Muscle of back (tissue), 3 donors: ENCODE measurements at regions not wholly inside any gene's neighbourhood (a gene's known extent, or its start where the extent isn't known, plus 50 kb on each side); places are given as distances from the start of the nearest gene placed in this dataset.
"Not testable (repeated sequence)": the region's sequence is repeated elsewhere in the genome, so short reads cannot be mapped to it uniquely, and the experiment has no call there.

Experiments
- DNase-seq, 3 donors: peaks; one replicate each; pipeline versions ENCODE4 v3.0.0 to v3.0.0-alpha.2; 2013

DNA sequence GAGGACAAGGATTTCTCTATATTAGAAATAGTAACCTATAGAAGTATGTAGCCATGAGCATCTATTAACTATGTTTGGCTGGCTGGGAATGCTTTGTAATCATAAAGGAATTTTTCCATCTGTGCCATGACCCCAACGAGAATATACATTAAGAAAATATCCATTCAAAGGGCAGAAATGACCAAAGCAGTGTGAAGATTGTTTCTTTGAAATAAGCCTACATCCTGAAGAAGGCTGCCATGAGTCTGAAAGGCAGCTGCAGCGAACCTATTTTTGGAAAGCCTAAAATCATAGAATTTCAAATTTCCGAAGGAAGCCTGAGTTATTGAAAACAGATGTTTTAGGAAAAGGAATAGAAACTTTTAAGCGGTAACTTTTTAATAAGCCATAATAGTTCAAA is 244.2 kb upstream of the FOXK1 start:
- peak; percentile 9 to 64 (median 29) for DNase-seq

DNA sequence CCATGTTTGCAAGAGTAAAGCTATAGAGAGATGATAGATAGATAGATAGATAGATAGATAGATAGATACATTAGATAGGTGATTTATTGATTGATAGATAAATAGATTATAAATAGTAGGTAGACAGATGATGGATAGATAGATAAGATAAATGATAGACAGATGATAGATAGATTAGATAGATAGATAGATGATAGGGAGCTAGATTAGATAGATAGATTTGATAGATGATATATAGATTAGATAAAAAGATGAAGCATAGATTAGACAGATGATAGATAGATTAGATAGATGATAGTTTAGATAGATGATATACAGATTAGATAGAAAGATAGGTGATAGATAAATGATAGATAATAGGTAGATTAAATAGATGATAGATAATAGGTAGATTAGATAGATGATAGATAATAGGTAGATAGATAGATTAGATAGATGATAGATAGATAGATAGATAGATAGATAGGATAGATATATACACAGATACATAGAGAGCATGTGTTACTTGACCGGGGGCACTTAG is 243.3 kb upstream of the FOXK1 start:
- DNase-seq: no peak

DNA sequence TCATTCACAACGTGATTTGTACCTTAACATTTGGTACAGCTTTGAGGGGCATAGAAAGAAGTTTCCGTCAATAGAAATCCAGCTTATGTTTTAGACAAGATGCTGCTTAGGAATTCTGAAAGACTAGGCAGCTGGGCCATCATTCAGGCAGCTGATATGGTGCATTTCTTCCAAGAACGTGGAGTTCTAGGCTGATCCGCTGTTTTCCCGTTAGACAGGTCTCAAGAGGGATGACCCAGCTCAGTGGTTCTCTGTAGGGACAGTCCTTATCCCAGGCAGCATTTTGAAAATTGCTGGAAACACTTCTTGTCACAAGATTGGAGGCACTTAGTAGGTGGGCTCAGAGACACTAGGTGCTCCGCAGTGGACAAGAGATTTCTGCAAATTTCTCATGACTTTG is 242.7 kb upstream of the FOXK1 start:
- DNase-seq: no peak

DNA sequence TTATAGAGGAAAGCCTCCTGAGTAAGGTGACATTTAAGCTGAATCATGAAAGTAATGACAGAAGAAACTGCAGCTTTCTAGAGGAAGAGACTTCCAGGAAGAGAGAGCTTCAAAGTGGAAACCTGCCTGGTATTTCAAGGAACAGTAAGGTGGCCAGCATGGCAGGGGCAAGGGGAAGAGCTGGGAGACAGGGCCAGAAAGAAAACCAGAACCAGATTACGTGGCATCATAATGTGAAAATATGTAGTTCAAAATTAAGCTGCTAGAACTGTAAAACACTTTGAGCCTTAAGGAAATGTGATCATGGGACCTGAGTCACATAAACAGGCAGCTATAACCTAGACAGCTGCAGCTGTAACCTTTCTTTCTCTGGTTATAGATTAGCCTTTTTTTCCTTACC is 238.0 kb upstream of the FOXK1 start:
- no peak for DNase-seq

DNA sequence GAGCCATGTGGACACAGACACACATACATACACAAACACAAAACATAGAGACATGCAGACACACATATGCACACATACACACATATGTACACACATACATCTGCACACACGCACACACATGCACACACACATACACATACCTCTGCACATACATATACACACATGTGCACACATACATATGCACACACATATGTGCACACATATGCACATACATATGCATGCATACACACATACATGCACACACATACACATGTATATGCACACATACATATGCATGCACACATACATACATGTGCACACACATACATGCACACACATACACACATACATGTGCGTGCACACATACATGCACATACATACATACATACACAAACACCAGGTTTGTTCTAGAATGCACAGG is 236.3 kb upstream of the FOXK1 start:
- DNase-seq: no peak

DNA sequence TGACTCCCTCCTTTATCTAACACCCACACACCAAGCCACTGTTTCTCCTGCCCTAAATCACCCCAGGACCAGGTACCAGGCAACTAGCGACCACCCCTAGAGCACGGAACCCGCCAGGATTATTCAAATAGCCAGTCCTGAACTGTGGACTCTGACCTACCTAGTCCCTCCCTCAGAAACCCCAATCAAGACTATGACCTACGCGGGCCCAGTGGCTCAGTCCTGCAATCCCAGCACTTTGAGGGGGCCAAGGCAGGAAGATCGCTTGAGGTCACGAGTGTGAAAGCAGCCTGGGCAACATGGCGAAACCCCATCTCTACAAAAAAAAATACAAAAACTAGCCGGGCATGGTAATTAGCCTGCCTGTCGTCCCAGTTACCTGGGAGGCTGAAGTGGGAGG is 232.8 kb upstream of the FOXK1 start:
- no peak for DNase-seq

DNA sequence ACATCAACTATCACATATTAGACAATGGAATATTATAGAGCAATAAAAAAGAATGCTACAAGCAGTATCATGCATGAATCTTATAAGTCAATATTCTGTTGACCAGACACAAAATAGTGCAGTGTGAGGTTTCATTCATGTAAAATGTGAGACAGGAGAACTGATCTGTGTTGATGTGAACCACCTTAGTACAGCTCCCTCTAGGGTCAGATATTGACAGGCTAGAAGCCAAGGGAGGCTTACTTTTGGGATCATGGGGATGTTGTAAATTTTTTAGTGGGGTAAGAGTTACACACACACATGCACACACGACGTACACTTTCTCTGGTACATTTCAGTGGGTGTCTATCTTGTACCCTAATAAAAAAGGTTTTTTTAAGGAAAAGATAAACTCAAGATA is 231.6 kb upstream of the FOXK1 start:
- no peak for DNase-seq

DNA sequence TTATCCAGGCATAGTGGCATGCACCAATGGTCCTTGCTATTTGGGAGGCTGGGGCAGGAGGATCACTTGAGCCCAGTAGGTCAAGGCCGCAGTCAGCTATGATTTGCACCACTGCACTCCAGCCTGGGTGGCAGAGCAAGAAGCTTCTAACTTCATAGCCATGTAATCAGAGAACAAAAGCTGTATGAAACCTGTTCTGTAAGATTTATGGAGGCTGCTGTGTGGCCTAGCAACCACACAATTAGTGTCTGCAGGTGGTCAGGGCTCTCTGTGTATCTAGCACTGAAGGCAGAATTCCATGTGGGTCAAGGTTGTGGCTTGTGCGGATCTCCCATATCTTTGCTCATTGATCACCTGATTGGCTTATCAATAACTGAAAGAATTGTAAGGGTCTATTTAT is 221.5 kb upstream of the FOXK1 start:
- no peak for DNase-seq

DNA sequence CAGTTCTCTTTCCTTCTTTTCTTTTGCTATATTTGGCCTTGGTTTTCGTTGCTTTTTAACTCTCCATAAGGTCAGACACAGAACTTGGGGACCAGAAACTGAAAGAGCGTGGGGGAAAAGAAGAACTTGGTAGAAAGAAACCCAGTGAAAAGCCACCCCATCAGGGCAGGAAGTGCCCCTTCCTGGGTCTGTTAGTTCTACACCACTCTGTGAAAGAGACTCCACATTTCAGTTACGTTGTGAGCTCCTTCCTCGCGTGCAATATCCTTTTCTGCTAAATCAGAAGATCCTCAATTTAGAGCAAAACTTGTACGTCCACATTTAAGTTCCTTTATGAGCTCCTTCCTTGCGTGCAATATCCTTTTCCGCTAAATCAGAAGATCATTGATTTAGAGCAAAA is 220.6 kb upstream of the FOXK1 start:
- DNase-seq: no peak

DNA sequence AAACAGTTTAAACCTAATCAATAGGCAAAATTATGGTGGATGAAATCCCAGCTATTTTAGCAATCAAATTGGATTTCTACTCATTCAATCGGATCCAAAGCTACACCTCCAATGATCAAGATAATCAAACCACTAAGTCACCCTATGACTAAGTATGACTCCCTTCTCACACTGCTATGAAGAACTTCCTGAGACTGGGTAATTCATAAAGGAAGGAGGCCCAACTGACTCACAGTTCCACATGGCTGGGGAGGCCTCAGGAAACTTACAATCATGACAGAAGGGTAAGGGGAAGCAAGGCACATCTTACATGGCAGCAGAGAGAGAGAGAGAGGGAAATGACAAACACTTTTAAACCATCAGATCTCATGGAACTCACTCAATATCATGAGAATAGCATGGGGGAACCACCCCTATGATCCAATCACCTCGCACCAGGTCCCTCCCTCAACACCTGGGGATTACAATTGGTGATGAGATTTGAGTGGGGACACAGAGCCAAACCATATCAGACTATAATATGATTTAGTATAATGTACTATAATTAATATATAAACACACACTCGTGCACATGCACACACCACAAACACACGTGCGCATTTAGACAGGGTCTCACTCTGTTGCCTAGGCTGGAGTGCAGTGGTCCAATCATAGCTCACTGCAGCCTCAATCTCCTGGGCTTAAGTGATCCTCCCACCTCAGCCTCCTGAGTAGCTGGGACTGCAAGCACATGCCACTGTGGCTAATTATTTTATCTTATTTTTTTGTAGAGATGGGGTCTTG is 213.6 kb upstream of the FOXK1 start:
- no peak for DNase-seq

DNA sequence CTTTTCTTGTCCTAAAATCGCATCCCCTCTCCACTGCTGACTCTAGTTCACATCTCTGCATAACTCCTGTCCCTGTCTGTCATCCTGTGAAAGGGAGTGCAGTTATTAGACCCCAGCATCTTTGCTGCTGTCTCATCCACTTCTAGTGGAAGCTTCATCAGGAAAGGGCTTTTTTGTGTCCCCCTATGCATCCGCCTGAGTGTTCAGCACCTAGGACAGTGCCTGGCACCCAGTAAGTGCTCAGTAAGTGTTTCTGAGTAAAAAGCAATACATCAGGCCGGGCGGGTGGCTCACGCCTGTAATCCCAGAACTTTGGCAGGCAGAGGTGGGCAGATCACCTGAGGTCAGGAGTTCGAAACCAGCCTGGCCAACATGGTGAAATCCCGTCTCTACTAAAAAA is 211.8 kb upstream of the FOXK1 start:
- DNase-seq: peak in 2 of 3 donors; percentile 36 to 63

DNA sequence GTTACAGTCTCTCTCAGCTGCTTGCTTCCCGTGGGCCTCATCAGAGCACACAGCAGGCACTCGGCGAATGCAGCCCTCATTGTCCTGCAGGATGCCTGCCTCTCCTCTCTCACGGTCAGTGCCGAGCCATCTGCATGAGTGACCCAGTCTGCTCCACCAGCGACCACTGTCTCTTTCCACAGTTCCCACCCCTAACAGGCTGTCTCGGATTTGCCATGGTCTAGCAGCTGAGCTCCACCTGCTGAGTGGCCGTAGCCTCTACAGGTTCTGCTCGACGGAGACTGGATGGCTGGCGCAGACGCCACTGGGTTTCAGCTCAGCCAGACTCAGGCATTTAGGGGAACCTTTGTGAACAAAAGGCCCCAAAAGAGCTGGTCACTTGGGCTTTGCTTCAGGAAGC is 209.4 kb upstream of the FOXK1 start:
- no peak for DNase-seq

DNA sequence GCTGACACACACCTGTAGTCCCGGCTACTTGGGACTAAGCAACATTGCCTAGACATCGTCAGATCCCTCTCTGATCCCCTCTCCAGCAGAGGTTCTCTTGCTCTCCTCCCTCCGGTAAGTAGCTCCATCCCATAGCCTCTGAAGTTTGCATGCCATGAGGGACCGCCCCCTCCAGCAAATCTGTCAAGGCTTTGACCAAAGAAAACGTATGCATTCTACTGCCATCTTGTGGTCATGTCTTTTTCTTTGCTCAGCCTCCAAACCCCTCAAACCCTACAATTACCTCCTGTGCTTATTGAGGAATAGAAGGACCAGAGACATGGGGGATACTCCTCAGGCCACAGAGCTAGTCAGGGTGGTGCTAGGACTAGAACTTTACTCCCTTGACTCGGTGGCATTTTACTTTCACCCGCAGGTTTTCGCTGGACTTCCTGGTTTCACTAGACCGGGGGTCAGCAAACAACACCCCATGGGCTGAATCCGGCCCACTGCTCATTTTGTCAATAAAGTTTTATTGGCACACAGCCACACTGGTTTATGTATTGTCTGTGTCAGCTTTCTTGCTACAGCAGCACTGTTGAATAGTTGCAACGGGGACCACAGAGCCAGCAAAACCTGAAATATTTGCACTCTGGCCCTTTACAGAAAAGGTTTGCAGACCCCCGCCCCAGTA is 202.6 kb upstream of the FOXK1 start:
- peak in 1 of 3 donors; percentile 50 for DNase-seq

DNA sequence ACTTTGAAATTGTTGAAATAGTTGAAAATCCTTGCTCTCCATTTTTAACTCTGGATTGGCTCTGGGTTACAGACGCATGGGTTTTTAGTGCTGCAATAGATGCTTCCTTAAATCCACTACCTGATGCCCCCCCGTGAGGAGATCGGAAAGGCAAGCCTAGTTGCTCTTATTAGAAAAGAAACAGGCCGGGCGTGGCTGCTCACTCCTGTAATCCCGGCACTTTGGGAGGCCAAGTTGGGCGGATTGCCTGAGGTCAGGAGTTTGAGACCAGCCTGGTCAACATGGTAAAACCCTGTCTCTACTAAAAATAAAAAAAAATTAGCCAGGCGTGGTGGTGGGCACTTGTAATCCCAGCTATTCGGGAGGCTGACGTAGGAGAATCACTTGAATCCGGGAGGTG is 202.0 kb upstream of the FOXK1 start:
- DNase-seq: not testable (repeated sequence)

DNA sequence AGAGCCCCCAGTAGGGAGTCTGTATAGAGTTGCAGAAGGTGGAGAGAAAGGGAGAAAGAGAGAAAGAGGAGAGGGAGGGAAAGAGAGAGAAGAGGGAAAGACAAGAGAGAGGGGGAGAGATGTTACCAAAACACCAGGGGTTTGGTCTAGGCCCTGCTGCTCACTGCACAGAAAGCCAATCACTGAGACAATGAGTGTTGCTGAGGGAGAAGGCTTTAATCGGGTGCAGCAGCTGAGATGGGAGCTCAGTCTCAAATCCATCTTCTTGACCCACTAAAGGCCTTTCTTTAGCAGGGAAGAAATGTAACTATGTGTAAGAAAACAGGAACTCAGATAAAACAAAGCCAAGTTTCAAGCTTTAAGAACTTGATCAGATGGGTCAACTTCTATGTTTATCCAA is 198.2 kb upstream of the FOXK1 start:
- DNase-seq: no peak

DNA sequence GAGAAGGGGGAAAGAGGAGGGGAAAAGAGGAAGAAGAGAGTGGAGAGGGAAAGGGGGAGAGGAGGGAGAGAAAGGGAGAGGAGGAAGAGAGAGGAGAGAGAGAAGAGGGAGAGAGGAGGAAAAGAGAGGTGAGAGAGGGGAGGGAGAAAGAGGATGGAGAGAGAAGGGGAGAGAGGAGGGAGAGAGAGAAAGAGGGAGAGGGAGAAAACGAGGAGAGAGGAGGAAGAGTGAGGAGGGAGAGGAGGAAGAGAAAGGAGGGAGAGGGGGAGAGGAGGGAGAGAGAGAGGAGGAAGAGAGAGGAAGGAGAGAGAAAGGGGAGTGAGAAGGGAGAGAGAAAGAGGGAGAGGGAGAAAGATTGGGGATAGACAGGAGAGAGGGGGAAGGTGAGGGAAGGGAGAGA is 197.6 kb upstream of the FOXK1 start:
- DNase-seq: no peak

DNA sequence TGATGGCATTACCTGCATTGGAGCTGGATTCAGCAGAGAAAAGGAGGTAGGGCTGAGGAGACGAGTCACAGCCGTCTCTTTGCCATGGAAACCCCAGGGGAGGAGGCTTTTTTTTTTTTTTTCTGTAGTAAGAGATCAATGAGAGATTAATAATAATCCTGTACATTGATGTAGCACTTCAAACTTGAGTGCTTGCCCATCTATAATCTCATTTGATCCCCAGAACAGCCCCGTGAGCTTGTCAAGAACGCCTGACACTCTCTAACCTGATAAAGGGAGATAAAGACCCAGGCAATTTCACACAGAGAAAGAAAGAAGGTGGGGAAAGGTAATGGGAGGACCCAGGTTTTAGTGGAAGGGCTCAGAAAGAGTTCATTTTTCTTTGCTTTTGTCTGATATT is 195.2 kb upstream of the FOXK1 start:
- no peak for DNase-seq

DNA sequence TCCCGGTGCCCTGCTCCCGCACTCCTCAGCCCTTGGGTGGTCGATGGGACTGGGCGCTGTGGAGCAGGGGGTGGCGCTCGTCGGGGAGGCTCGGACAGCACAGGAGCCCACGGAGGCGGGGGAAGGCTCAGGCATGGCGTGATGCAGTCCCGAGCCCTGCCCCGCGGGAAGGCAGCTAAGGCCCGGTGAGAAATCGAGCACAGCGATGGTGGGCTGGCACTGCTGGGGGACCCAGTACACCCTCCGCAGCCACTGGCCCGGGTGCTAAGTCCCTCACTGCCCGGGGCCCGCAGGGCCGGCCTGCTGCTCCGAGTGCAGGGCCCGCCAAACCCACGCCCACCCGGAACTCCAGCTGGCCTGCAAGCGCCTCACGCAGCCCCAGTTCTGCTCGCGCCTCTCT is 185.2 kb upstream of the FOXK1 start:
- DNase-seq: not testable (repeated sequence)

DNA sequence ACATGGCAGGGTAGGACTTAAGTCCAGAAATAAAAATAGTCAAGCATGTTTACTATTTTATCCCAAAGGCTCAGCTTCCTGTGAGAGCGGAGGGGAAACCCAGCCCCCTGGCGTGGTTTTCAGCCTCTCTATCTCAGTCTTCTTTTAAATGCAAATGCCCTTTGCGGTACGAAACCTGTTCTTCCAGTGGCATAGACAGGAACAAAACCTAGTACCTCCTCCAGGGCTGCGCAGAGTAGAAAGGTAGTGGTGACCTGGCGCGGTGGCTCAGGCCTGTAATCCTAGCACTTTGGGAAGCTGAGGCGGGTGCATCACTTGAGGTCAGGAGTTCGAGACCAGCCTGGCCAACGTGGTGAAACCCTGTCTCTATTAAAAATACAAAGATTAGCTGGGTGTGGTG is 181.3 kb upstream of the FOXK1 start:
- no peak for DNase-seq

DNA sequence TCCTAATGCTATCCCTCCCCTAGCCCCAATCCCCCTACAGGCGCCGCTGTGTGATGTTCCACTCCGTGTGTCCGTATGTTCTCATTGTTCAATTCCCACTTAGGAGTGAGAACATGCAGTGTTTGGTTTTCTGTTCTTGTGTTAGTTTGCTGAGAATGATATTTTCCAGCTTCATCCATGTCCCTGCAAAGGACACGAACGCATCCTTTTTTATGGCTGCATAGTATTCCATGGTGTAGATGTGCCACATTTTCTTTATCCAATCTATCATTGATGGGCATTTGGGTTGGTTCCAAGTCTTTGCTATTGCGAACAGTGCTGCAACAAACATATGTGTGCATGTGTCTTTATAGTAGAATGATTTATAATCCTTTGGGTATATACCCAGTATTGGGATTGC is 174.2 kb upstream of the FOXK1 start:
- DNase-seq: not testable (repeated sequence)

DNA sequence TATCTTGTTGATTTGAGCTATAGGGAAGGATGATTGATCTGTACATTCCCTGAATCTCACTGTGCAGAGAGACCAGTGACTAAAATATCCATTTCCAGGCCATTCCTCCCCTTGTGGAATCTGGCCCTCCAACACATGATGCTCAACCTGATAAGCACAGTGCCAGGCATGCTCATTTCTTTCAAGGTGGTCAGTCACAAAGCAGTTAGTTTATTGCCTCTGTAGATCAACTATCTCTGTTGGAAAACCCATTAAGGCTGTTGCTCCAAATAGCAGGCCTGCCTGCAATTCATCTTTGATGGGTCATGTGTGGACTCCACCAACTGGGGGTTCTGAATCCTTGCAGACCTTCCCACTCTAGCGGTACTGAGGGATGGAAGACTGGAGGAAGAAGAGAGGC is 168.6 kb upstream of the FOXK1 start:
- DNase-seq: no peak

DNA sequence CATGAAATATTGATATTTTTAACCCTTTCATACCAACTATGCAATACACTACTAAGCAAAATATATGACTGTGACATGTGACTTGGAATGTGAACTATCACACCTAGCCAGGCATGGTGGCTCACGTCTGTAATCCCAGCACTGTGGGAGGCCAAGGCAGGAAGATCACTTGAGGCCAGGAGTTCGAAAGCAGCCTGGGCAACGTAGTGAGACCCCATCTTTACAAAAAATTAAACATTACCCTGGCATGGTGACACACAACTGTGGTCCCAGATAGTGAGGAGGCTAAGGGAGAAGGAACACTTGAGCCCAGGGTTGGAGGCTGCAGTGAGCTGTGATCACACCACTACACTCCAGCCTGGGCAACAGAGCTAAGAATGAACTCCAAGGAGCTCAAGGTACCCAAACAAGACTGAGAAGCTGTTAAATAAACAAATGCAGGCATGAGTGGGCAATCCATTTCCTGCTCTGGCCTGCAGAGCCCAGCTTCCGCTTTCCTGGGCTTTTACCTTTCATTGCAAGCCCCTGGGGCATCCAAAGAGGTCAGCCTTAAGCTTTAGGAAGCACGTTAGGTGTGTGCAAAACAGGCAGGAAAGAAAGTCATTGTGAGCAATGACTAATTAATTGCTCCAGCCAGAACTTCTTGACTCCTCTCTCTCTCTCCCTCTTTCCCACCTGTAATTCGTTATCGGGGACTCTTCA is 162.1 kb upstream of the FOXK1 start:
- DNase-seq: no peak

DNA sequence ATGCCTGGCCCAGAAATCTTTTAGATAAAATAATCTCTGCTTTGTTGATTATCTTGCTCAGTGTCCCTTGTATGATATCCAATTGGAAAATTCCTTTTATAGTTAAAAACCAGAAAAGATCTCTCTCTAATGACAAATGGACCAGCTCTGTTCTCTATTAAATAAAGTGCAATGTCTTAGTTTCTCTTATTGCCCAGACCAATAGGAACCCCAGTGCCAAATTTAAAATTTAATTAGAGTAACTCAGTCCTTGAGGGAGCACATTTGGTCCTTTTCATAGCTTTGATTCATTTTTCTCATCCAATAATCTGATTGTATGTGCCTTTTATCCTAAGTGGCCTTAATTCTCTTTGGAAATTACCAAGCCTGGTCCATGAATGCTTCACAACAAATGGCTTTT is 158.9 kb upstream of the FOXK1 start:
- DNase-seq: no peak
